PFSK-1 (cell line): ENCODE measurements at regions not wholly inside any gene's neighbourhood (a gene's known extent, or its start where the extent isn't known, plus 50 kb on each side); places are given as distances from the start of the nearest gene placed in this dataset.

Experiments
- POLR2AphosphoS5 ChIP-seq: IDR thresholded peaks from 2 replicates; pipeline ENCODE4 v1.6.1; 2012; ENCODE audit warnings: low read depth, mild to moderate bottlenecking, control low read depth, low read length, moderate library complexity
- REST ChIP-seq, 2 experiments: IDR thresholded peaks; 2 replicates each; pipeline versions ENCODE4 v1.6.1 to v1.8.0; 2011 to 2012; ENCODE audit warnings: low read depth in 2 of 2, low read length in 2 of 2, control low read depth in 1 of 2, inconsistent platforms in 1 of 2, mild to moderate bottlenecking in 1 of 2, moderate library complexity in 1 of 2; ENCODE audit not compliant: insufficient read depth in 1 of 2
- SIN3A ChIP-seq: IDR thresholded peaks from 2 replicates; pipeline ENCODE4 v1.6.1; 2012; ENCODE audit warnings: mild to moderate bottlenecking, low read length, moderate library complexity, borderline replicate concordance; ENCODE audit not compliant: insufficient read depth
- TAF1 ChIP-seq: IDR thresholded peaks from 2 replicates; pipeline ENCODE4 v1.6.1; 2012; ENCODE audit warnings: low read length, control low read depth, borderline replicate concordance; ENCODE audit not compliant: insufficient read depth

- no peak for TF ChIP-seq REST (IDR thresholded peaks at IDR 0.05; ENCODE audit: insufficient read depth in 1 of 2, low read depth in 2 of 2, low read length in 2 of 2)
- no peak for TF ChIP-seq TAF1
- no peak for TF ChIP-seq POLR2AphosphoS5
- TF ChIP-seq SIN3A = no peak
These were observed 724.9 kb upstream of the MIR17HG start for GRCh38 chr13:90622541-90622940.
